ENCODE measurements at regions not wholly inside any gene's neighbourhood (a gene's known extent, or its start where the extent isn't known, plus 50 kb on each side); places are given as distances from the start of the nearest gene placed in this dataset.

GRCh38 chr16:13809765-13810164 lies 110.2 kb upstream of the ERCC4 start:
- Histone ChIP-seq H3K36me3 (ENCODE audit: control insufficient read depth in 2 of 2, insufficient read depth in 2 of 2, low read length in 1 of 2) (no peaks in the 10 kb centered on the region), H3K4me1 (ENCODE audit: control insufficient read depth in 2 of 2, insufficient read depth in 2 of 2, low read length in 1 of 2) (no peaks in the 10 kb centered on the region), H3K27ac (ENCODE audit: low read depth in 2 of 2, low read length in 1 of 2) (no peak overlapping the region), H3K27me3 (ENCODE audit: control insufficient read depth in 1 of 2, insufficient read depth in 2 of 2, low read length in 2 of 2) (peaks cover 0 to 2% of the 10 kb centered on the region in 2 donors), H3K4me3 (ENCODE audit: low read depth in 1 of 2, low read length in 2 of 2) (no peak overlapping the region), H3K9me3 (ENCODE audit: control insufficient read depth in 2 of 2, insufficient read depth in 1 of 2, low read depth in 1 of 2, low read length in 1 of 2) (no peaks in the 10 kb centered on the region)

DNA sequence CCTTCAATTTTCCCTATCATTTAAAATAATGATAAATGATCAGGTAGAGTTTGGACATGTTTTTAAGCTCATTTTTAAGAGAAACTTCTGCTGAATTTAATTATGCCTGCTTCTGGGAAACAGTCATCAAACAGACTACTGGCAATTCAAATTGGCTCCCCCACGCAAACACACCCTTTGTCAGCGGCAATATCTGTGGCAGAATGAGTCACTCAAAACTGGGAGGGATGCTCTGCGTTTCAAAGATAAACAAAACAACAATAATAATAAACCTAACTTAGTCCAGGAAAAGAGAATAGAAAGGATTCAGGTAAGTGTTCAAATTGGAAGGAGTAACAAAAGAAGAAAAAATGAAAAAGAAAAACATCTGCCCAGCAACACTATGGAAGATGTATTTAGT lies 108.1 kb upstream of the ERCC4 start:
- Histone ChIP-seq H3K36me3 (ENCODE audit: control insufficient read depth in 2 of 2, insufficient read depth in 2 of 2, low read length in 1 of 2) (no peaks in the 10 kb centered on the region), H3K4me1 (ENCODE audit: control insufficient read depth in 2 of 2, insufficient read depth in 2 of 2, low read length in 1 of 2) (no peaks in the 10 kb centered on the region), H3K27me3 (ENCODE audit: control insufficient read depth in 1 of 2, insufficient read depth in 2 of 2, low read length in 2 of 2) (no peaks in the 10 kb centered on the region), H3K9me3 (ENCODE audit: control insufficient read depth in 2 of 2, insufficient read depth in 1 of 2, low read depth in 1 of 2, low read length in 1 of 2) (no peaks in the 10 kb centered on the region), H3K4me3 (ENCODE audit: low read depth in 1 of 2, low read length in 2 of 2) (no peak overlapping the region), H3K27ac (ENCODE audit: low read depth in 2 of 2, low read length in 1 of 2) (no peak overlapping the region)
- 39% methylated on average over 3 of the region's 3 CpGs for WGBS, 2 donors

- H3K36me3 ChIP-seq (ENCODE audit: control insufficient read depth in 2 of 2, insufficient read depth in 2 of 2, low read length in 1 of 2), result no peaks in the 10 kb centered on the region
- no peaks in the 10 kb centered on the region for H3K9me3 ChIP-seq (ENCODE audit: control insufficient read depth in 2 of 2, insufficient read depth in 1 of 2, low read depth in 1 of 2, low read length in 1 of 2)
- no peaks in the 10 kb centered on the region for H3K27me3 ChIP-seq (ENCODE audit: control insufficient read depth in 1 of 2, insufficient read depth in 2 of 2, low read length in 2 of 2)
- no peak overlapping the region for H3K4me3 ChIP-seq (ENCODE audit: low read depth in 1 of 2, low read length in 2 of 2)
- H3K4me1 ChIP-seq (ENCODE audit: control insufficient read depth in 2 of 2, insufficient read depth in 2 of 2, low read length in 1 of 2), result no peaks in the 10 kb centered on the region
- H3K27ac ChIP-seq (ENCODE audit: low read depth in 2 of 2, low read length in 1 of 2), result no peak overlapping the region
Measured at GRCh38 chr16:13816701-13817100, 103.3 kb upstream of the ERCC4 start.

GRCh38 chr16:13823501-13823900 lies 96.5 kb upstream of the ERCC4 start:
- peaks cover 0 to 4% of the 10 kb centered on the region in 2 donors for H3K27me3 ChIP-seq (ENCODE audit: control insufficient read depth in 1 of 2, insufficient read depth in 2 of 2, low read length in 2 of 2)
- H3K4me3 ChIP-seq (ENCODE audit: low read depth in 1 of 2, low read length in 2 of 2), result no peak overlapping the region
- H3K27ac ChIP-seq (ENCODE audit: low read depth in 2 of 2, low read length in 1 of 2), result no peak overlapping the region
- no peaks in the 10 kb centered on the region for H3K4me1 ChIP-seq (ENCODE audit: control insufficient read depth in 2 of 2, insufficient read depth in 2 of 2, low read length in 1 of 2)
- H3K36me3 ChIP-seq (ENCODE audit: control insufficient read depth in 2 of 2, insufficient read depth in 2 of 2, low read length in 1 of 2), result no peaks in the 10 kb centered on the region
- WGBS, 2 donors, result 85 to 89% methylated on average over 6 of the region's 6 CpGs
- H3K9me3 ChIP-seq (ENCODE audit: control insufficient read depth in 2 of 2, insufficient read depth in 1 of 2, low read depth in 1 of 2, low read length in 1 of 2), result no peaks in the 10 kb centered on the region

DNA sequence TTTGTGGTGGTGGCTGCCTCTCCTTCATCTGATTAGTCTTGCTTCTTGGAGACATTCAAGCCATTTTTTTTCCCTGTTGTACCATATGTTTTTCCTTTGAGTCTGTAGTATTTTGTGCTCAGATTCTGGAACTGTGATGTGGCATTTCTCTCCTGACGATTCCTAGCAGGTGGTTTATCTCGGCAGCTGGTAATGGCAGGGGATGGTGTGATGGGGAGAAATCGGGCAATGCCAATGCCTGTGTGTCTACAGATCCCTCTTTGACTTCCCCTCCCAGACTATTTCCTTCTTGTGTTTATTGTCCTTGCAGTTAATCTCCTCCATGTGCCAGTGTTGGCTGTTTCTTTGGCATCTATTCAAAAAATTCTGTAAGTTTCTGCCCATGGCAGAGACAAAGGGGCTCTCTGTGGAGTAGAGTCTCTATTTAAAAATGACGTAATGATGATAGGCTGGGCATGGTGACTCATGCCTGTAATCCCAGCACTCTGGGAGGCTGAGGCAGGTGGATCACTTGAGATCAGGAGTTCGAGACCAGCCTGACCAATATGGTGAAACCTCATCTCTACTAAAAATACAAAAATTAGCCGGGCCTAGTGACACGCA lies 90.2 kb upstream of the ERCC4 start:
- Histone ChIP-seq H3K4me3 (ENCODE audit: low read depth in 1 of 2, low read length in 2 of 2) (no peak overlapping the region), H3K27ac (ENCODE audit: low read depth in 2 of 2, low read length in 1 of 2) (no peak overlapping the region), H3K4me1 (ENCODE audit: control insufficient read depth in 2 of 2, insufficient read depth in 2 of 2, low read length in 1 of 2) (no peaks in the 10 kb centered on the region), H3K9me3 (ENCODE audit: control insufficient read depth in 2 of 2, insufficient read depth in 1 of 2, low read depth in 1 of 2, low read length in 1 of 2) (no peaks in the 10 kb centered on the region), H3K27me3 (ENCODE audit: control insufficient read depth in 1 of 2, insufficient read depth in 2 of 2, low read length in 2 of 2) (peaks cover 0 to 5% of the 10 kb centered on the region in 2 donors), H3K36me3 (ENCODE audit: control insufficient read depth in 2 of 2, insufficient read depth in 2 of 2, low read length in 1 of 2) (no peaks in the 10 kb centered on the region)
- 74 to 78% methylated on average over 7 of the region's 7 CpGs for WGBS, 2 donors

GRCh38 chr16:13833515-13833914 lies 86.4 kb upstream of the ERCC4 start:
- Histone ChIP-seq H3K27me3 (ENCODE audit: control insufficient read depth in 1 of 2, insufficient read depth in 2 of 2, low read length in 2 of 2) (peaks cover 0 to 5% of the 10 kb centered on the region in 2 donors), H3K36me3 (ENCODE audit: control insufficient read depth in 2 of 2, insufficient read depth in 2 of 2, low read length in 1 of 2) (no peaks in the 10 kb centered on the region), H3K4me3 (ENCODE audit: low read depth in 1 of 2, low read length in 2 of 2) (no peak overlapping the region), H3K4me1 (ENCODE audit: control insufficient read depth in 2 of 2, insufficient read depth in 2 of 2, low read length in 1 of 2) (no peaks in the 10 kb centered on the region), H3K9me3 (ENCODE audit: control insufficient read depth in 2 of 2, insufficient read depth in 1 of 2, low read depth in 1 of 2, low read length in 1 of 2) (no peaks in the 10 kb centered on the region), H3K27ac (ENCODE audit: low read depth in 2 of 2, low read length in 1 of 2) (no peak overlapping the region)
- 69 to 77% methylated on average over 2 of the region's 2 CpGs for WGBS, 2 donors

GRCh38 chr16:13835387-13835786 lies 84.6 kb upstream of the ERCC4 start:
- 78 to 83% methylated on average over 4 of the region's 4 CpGs for WGBS, 2 donors

GRCh38 chr16:13835935-13836730 lies 83.8 kb upstream of the ERCC4 start:
- 87 to 90% methylated on average over 13 of the region's 13 CpGs for WGBS, 2 donors
- peaks cover 0 to 5% of the 10 kb centered on the region in 2 donors for H3K27me3 ChIP-seq (ENCODE audit: control insufficient read depth in 1 of 2, insufficient read depth in 2 of 2, low read length in 2 of 2)
- H3K9me3 ChIP-seq (ENCODE audit: control insufficient read depth in 2 of 2, insufficient read depth in 1 of 2, low read depth in 1 of 2, low read length in 1 of 2), result no peaks in the 10 kb centered on the region
- no peaks in the 10 kb centered on the region for H3K36me3 ChIP-seq (ENCODE audit: control insufficient read depth in 2 of 2, insufficient read depth in 2 of 2, low read length in 1 of 2)
- H3K4me1 ChIP-seq (ENCODE audit: control insufficient read depth in 2 of 2, insufficient read depth in 2 of 2, low read length in 1 of 2), result no peaks in the 10 kb centered on the region
- H3K4me3 ChIP-seq (ENCODE audit: low read depth in 1 of 2, low read length in 2 of 2), result no peak overlapping the region
- no peak overlapping the region for H3K27ac ChIP-seq (ENCODE audit: low read depth in 2 of 2, low read length in 1 of 2)

More at GRCh38 chr16:13835387-13835786, 84.6 kb upstream of the ERCC4 start:
- H3K4me3 ChIP-seq (ENCODE audit: low read depth in 1 of 2, low read length in 2 of 2), result no peak overlapping the region
- H3K4me1 ChIP-seq (ENCODE audit: control insufficient read depth in 2 of 2, insufficient read depth in 2 of 2, low read length in 1 of 2), result no peaks in the 10 kb centered on the region
- no peak overlapping the region for H3K27ac ChIP-seq (ENCODE audit: low read depth in 2 of 2, low read length in 1 of 2)
- no peaks in the 10 kb centered on the region for H3K9me3 ChIP-seq (ENCODE audit: control insufficient read depth in 2 of 2, insufficient read depth in 1 of 2, low read depth in 1 of 2, low read length in 1 of 2)
- H3K27me3 ChIP-seq (ENCODE audit: control insufficient read depth in 1 of 2, insufficient read depth in 2 of 2, low read length in 2 of 2), result peaks cover 0 to 5% of the 10 kb centered on the region in 2 donors
- no peaks in the 10 kb centered on the region for H3K36me3 ChIP-seq (ENCODE audit: control insufficient read depth in 2 of 2, insufficient read depth in 2 of 2, low read length in 1 of 2)

DNA sequence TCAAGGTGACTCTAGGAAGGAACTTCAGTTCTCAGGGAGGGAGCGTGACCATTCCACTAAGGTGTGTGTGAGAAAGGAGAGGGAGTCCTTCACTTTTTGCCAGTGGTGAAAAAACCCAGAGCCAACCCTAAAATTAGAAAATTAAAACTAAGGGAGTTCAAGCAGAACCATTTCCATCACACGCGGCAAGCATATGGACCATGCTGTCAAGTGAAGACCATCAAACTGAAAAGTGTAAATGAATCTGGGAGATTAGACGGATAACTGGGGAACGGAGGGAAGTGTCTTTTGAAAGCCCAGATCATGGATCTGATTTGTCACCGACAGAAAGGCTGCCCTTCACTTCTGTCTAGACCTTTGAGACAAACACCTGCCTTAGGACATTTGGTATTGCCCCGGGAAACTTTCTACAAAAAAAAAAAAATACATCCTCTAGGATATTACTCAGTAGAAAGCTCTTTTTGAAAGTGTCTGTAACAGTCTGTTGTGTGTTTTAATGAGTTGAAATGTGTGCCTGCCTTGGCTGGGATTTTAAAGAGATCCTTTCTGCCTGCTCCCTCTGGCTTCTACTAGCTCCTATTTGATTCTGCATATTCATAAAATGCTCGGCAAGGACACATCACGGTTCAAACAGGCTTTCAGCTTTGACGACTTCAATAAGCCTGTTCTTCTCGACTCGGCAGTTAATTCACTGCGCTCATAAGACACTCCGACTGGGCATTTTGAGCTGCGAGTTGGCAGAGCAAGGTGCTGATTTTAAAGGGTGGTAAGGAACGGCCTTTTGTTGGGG lies 81.4 kb upstream of the ERCC4 start:
- no peaks in the 10 kb centered on the region for H3K36me3 ChIP-seq (ENCODE audit: control insufficient read depth in 2 of 2, insufficient read depth in 2 of 2, low read length in 1 of 2)

More for the DNA sequence above, 81.4 kb upstream of the ERCC4 start:
- no peaks in the 10 kb centered on the region for H3K9me3 ChIP-seq (ENCODE audit: control insufficient read depth in 2 of 2, insufficient read depth in 1 of 2, low read depth in 1 of 2, low read length in 1 of 2)
- no peak overlapping the region for H3K4me3 ChIP-seq (ENCODE audit: low read depth in 1 of 2, low read length in 2 of 2)
- WGBS, 2 donors, result 85 to 88% methylated on average over 16 of the region's 16 CpGs
- no peaks in the 10 kb centered on the region for H3K27me3 ChIP-seq (ENCODE audit: control insufficient read depth in 1 of 2, insufficient read depth in 2 of 2, low read length in 2 of 2)
- H3K4me1 ChIP-seq (ENCODE audit: control insufficient read depth in 2 of 2, insufficient read depth in 2 of 2, low read length in 1 of 2), result no peaks in the 10 kb centered on the region
- H3K27ac ChIP-seq (ENCODE audit: low read depth in 2 of 2, low read length in 1 of 2), result no peak overlapping the region
